OCI-LY1 (cell line): ENCODE measurements at regions not wholly inside any gene's neighbourhood (a gene's known extent, or its start where the extent isn't known, plus 50 kb on each side); places are given as distances from the start of the nearest gene placed in this dataset.

ENCODE experiments used
- H2AFZ ChIP-seq: fragments of 200-600 bp; sonication (generic), shearing (Covaris generic); 2 replicates; pipeline ENCODE4 v1.6.0; 2014; ENCODE audit warnings: antibody characterized with exemption, mild to moderate bottlenecking, low read length
- H3F3A ChIP-seq: fragments of 200-600 bp; sonication (generic), shearing (Covaris generic); 2 replicates; pipeline ENCODE4 v1.6.0; 2014; ENCODE audit warnings: mild to moderate bottlenecking, antibody characterized with exemption, low read length, moderate library complexity; ENCODE audit not compliant: insufficient read depth
- H3K27ac ChIP-seq: fragments of 200-600 bp; sonication (generic); 2 replicates; pipeline ENCODE4 v1.5.1; 2014; ENCODE audit warnings: low read length, mixed run types, mild to moderate bottlenecking, low read depth; ENCODE audit not compliant: poor library complexity, severe bottlenecking
- H3K27me3 ChIP-seq: fragments of 200-600 bp; sonication (generic); 2 replicates; pipeline ENCODE4 v1.6.0; 2014; ENCODE audit warnings: antibody characterized with exemption, mild to moderate bottlenecking, low read length, moderate library complexity; ENCODE audit not compliant: insufficient read depth
- H3K36me3 ChIP-seq: fragments of 200-600 bp; sonication (generic); 2 replicates; pipeline ENCODE4 v1.6.1; 2014; ENCODE audit warnings: mild to moderate bottlenecking, antibody characterized with exemption, low read length, moderate library complexity, mixed read lengths; ENCODE audit not compliant: insufficient read depth
- H3K4me1 ChIP-seq: fragments of 200-600 bp; sonication (generic); 2 replicates; pipeline ENCODE4 v1.5.1; 2014; ENCODE audit warnings: mild to moderate bottlenecking, low read length, moderate library complexity; ENCODE audit not compliant: insufficient read depth, severe bottlenecking
- H3K4me2 ChIP-seq: fragments of 200-600 bp; sonication (generic), shearing (Covaris generic); 2 replicates; pipeline ENCODE4 v1.6.1; 2014; ENCODE audit warnings: low read length
- H3K4me3 ChIP-seq: fragments of 200-600 bp; sonication (generic); 2 replicates; pipeline ENCODE4 v1.5.1; 2014; ENCODE audit warnings: low read length, low read depth, mild to moderate bottlenecking, mixed read lengths; ENCODE audit not compliant: poor library complexity, severe bottlenecking
- H3K79me2 ChIP-seq: fragments of 200-600 bp; shearing (Covaris generic); 2 replicates; pipeline ENCODE4 v1.6.1; 2016; ENCODE audit warnings: mixed run types, low read length, mixed read lengths; ENCODE audit not compliant: insufficient read depth
- H3K9ac ChIP-seq: fragments of 200-600 bp; sonication (generic), shearing (Covaris generic); 2 replicates; pipeline ENCODE4 v1.6.1; 2014; ENCODE audit warnings: mild to moderate bottlenecking, low read length, mixed read lengths
- H3K9me2 ChIP-seq: fragments of 200-600 bp; sonication (generic), shearing (Covaris generic); 2 replicates; pipeline ENCODE4 v1.6.1; 2014; ENCODE audit warnings: low read depth, mild to moderate bottlenecking, low read length, mixed read lengths
- H3K9me3 ChIP-seq: fragments of 200-600 bp; shearing (Covaris generic); 2 replicates; pipeline ENCODE4 v1.6.1; 2014; ENCODE audit warnings: low read length, mixed read lengths
- H4K20me1 ChIP-seq: fragments of 200-600 bp; sonication (generic), shearing (Covaris generic); 2 replicates; pipeline ENCODE4 v1.6.0; 2016; ENCODE audit warnings: mild to moderate bottlenecking, low read length; ENCODE audit not compliant: insufficient read depth
- EZH2 ChIP-seq: fragments of 200-600 bp; sonication (generic), shearing (Covaris generic); IDR thresholded peaks from 2 replicates; pipeline ENCODE4 v1.8.0; 2017; ENCODE audit warnings: borderline replicate concordance, mixed run types, mild to moderate bottlenecking, antibody characterized with exemption, low read length, moderate library complexity, mixed read lengths
- TF ChIP-seq, protein P1 (sequence below): fragments of 200-600 bp; sonication (generic), shearing (Covaris generic); IDR thresholded peaks from 2 replicates; pipeline ENCODE4 v1.5.1; 2017; ENCODE audit warnings: mild to moderate bottlenecking, antibody characterized with exemption, low read length, moderate library complexity, mixed read lengths

- no peaks in the 10 kb centered on the region for H3K9me2 ChIP-seq
- H3K27me3 ChIP-seq, result peaks cover 3% of the 10 kb centered on the region; the same call in 1 of the 2 replicates
- H3K9me3 ChIP-seq, result no peaks in the 10 kb centered on the region
- no peak overlapping the region for H3K9ac ChIP-seq
- H3K4me2 ChIP-seq, result no peak overlapping the region
- no peaks in the 10 kb centered on the region for H3K4me1 ChIP-seq
- no peaks in the 10 kb centered on the region for H4K20me1 ChIP-seq
- H3K79me2 ChIP-seq, result no peaks in the 10 kb centered on the region
- H3F3A ChIP-seq, result no peaks in the 10 kb centered on the region
- no peak overlapping the region for H3K27ac ChIP-seq
- H2AFZ ChIP-seq, result no peak overlapping the region
- H3K4me3 ChIP-seq, result no peak overlapping the region
- TF ChIP-seq, protein P1, sequence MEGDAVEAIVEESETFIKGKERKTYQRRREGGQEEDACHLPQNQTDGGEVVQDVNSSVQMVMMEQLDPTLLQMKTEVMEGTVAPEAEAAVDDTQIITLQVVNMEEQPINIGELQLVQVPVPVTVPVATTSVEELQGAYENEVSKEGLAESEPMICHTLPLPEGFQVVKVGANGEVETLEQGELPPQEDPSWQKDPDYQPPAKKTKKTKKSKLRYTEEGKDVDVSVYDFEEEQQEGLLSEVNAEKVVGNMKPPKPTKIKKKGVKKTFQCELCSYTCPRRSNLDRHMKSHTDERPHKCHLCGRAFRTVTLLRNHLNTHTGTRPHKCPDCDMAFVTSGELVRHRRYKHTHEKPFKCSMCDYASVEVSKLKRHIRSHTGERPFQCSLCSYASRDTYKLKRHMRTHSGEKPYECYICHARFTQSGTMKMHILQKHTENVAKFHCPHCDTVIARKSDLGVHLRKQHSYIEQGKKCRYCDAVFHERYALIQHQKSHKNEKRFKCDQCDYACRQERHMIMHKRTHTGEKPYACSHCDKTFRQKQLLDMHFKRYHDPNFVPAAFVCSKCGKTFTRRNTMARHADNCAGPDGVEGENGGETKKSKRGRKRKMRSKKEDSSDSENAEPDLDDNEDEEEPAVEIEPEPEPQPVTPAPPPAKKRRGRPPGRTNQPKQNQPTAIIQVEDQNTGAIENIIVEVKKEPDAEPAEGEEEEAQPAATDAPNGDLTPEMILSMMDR, result no peak
- no peak for TF ChIP-seq EZH2
- no peaks in the 10 kb centered on the region for H3K36me3 ChIP-seq
These were observed 521.9 kb downstream of the TBC1D22A start for GRCh38 chr22:47284360-47284759.

DNA sequence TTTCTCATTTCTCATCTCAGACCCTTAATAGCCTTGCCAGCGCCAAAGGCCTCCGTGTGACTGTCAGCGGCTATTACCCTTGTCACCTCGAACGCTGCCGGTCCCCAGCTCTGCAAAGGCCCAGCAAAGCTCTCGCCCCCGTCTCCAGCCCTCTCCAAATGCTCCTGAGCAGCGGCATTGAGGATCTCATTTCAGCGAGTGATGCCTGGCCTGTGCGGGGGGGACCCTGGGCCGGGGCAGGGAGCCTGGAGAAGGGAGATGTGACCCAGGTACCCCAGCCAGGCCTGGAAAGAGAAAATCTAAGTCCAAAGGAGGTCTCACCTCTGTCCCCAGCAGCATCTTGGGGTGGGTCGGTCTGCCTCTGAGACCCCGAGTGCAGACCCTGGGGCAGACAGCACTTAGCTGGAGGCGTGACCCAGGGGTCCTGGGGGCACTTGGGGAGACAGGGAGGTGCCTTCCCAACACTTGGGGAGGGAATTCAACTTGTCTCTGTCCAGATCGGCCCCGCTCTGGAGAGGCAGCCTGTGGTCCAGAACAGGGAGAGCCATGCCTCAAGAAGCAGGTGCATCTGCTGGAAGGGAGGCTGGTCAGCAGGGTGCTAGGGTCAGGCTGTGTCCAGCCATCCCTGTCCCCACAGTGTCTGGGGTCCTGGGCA, 521.3 kb downstream of the TBC1D22A start:
- Histone ChIP-seq H3K9me2 (no peaks in the 10 kb centered on the region), H3F3A (no peaks in the 10 kb centered on the region), H3K9me3 (no peaks in the 10 kb centered on the region), H3K27ac (no peak overlapping the region), H2AFZ (no peak overlapping the region), H3K4me3 (no peak overlapping the region), H3K9ac (no peak overlapping the region), H3K4me2 (no peak overlapping the region), H3K27me3 (peaks cover 3% of the 10 kb centered on the region; the same call in 1 of the 2 replicates), H3K79me2 (no peaks in the 10 kb centered on the region), H3K4me1 (no peaks in the 10 kb centered on the region), H4K20me1 (no peaks in the 10 kb centered on the region), H3K36me3 (no peaks in the 10 kb centered on the region)
- TF ChIP-seq, protein P1, result no peak
- no peak for TF ChIP-seq EZH2

- Histone ChIP-seq H3K4me1 (no peaks in the 10 kb centered on the region), H2AFZ (no peak overlapping the region), H3K4me3 (no peak overlapping the region), H3F3A (no peaks in the 10 kb centered on the region), H3K79me2 (no peaks in the 10 kb centered on the region), H3K9me3 (no peaks in the 10 kb centered on the region), H3K9me2 (no peaks in the 10 kb centered on the region), H3K27ac (no peak overlapping the region), H3K27me3 (peaks cover 3% of the 10 kb centered on the region; the same call in 1 of the 2 replicates), H3K4me2 (no peak overlapping the region), H3K9ac (no peak overlapping the region), H3K36me3 (no peaks in the 10 kb centered on the region), H4K20me1 (no peaks in the 10 kb centered on the region)
- TF ChIP-seq EZH2, result no peak
- TF ChIP-seq, protein P1, result no peak
These were observed 520.4 kb downstream of the TBC1D22A start for GRCh38 chr22:47282851-47283250.
